ENCODE measurements at regions not wholly inside any gene's neighbourhood (a gene's known extent, or its start where the extent isn't known, plus 50 kb on each side); places are given as distances from the start of the nearest gene placed in this dataset.

GRCh38 chr5:51039424-51040329 lies 343.6 kb upstream of the ISL1 start:
- no peak for TF ChIP-seq GATA2 (IDR thresholded peaks at IDR 0.05; ENCODE audit: low read depth, low read length)
- no peak for TF ChIP-seq GATA3 (IDR thresholded peaks at IDR 0.05; ENCODE audit: low read depth, low read length)

GRCh38 chr5:51043745-51044144 lies 339.5 kb upstream of the ISL1 start:
- TF ChIP-seq GATA2 (IDR thresholded peaks at IDR 0.05; ENCODE audit: low read depth, low read length) = no peak
- no peak for TF ChIP-seq GATA3 (IDR thresholded peaks at IDR 0.05; ENCODE audit: low read depth, low read length)

GRCh38 chr5:51047369-51047768 lies 335.9 kb upstream of the ISL1 start:
- no peak for TF ChIP-seq GATA2 (IDR thresholded peaks at IDR 0.05; ENCODE audit: low read depth, low read length)
- TF ChIP-seq GATA3 (IDR thresholded peaks at IDR 0.05; ENCODE audit: low read depth, low read length) = no peak

- no peak for TF ChIP-seq GATA3 (IDR thresholded peaks at IDR 0.05; ENCODE audit: low read depth, low read length)
Observed at GRCh38 chr5:51053361-51053760, 329.9 kb upstream of the ISL1 start.

- TF ChIP-seq GATA3 (IDR thresholded peaks at IDR 0.05; ENCODE audit: low read depth, low read length) (no peak), GATA2 (IDR thresholded peaks at IDR 0.05; ENCODE audit: low read depth, low read length) (no peak)
Observed at GRCh38 chr5:51060953-51061352, 322.3 kb upstream of the ISL1 start.

GRCh38 chr5:51072937-51073336 lies 310.3 kb upstream of the ISL1 start:
- TF ChIP-seq GATA2 (IDR thresholded peaks at IDR 0.05; ENCODE audit: low read depth, low read length) (no peak), GATA3 (IDR thresholded peaks at IDR 0.05; ENCODE audit: low read depth, low read length) (no peak)

- no peak for TF ChIP-seq GATA2 (IDR thresholded peaks at IDR 0.05; ENCODE audit: low read depth, low read length)
- no peak for TF ChIP-seq GATA3 (IDR thresholded peaks at IDR 0.05; ENCODE audit: low read depth, low read length)
Observed at GRCh38 chr5:51082741-51083140, 300.5 kb upstream of the ISL1 start.

- TF ChIP-seq GATA3 (IDR thresholded peaks at IDR 0.05; ENCODE audit: low read depth, low read length) = no peak
- no peak for TF ChIP-seq GATA2 (IDR thresholded peaks at IDR 0.05; ENCODE audit: low read depth, low read length)
Observed at GRCh38 chr5:51091816-51092215, 291.4 kb upstream of the ISL1 start.

GRCh38 chr5:51095486-51095885 lies 287.8 kb upstream of the ISL1 start:
- TF ChIP-seq GATA2 (IDR thresholded peaks at IDR 0.05; ENCODE audit: low read depth, low read length) (no peak), GATA3 (IDR thresholded peaks at IDR 0.05; ENCODE audit: low read depth, low read length) (no peak)

- TF ChIP-seq GATA3 (IDR thresholded peaks at IDR 0.05; ENCODE audit: low read depth, low read length) = no peak
- no peak for TF ChIP-seq GATA2 (IDR thresholded peaks at IDR 0.05; ENCODE audit: low read depth, low read length)
Observed at GRCh38 chr5:51096859-51097258, 286.4 kb upstream of the ISL1 start.

- TF ChIP-seq GATA3 (IDR thresholded peaks at IDR 0.05; ENCODE audit: low read depth, low read length) = no peak
- TF ChIP-seq GATA2 (IDR thresholded peaks at IDR 0.05; ENCODE audit: low read depth, low read length) = no peak
Observed at GRCh38 chr5:51099173-51099853, 283.9 kb upstream of the ISL1 start.

- TF ChIP-seq GATA2 (IDR thresholded peaks at IDR 0.05; ENCODE audit: low read depth, low read length) (no peak), GATA3 (IDR thresholded peaks at IDR 0.05; ENCODE audit: low read depth, low read length) (no peak)
Observed at GRCh38 chr5:51104556-51104955, 278.7 kb upstream of the ISL1 start.

- no peak for TF ChIP-seq GATA3 (IDR thresholded peaks at IDR 0.05; ENCODE audit: low read depth, low read length)
Observed at GRCh38 chr5:51109786-51110410, 273.4 kb upstream of the ISL1 start.

- TF ChIP-seq GATA2 (IDR thresholded peaks at IDR 0.05; ENCODE audit: low read depth, low read length) (no peak), GATA3 (IDR thresholded peaks at IDR 0.05; ENCODE audit: low read depth, low read length) (no peak)
Observed at GRCh38 chr5:51131266-51131665, 252.0 kb upstream of the ISL1 start.

GRCh38 chr5:51138164-51138563 lies 245.1 kb upstream of the ISL1 start:
- no peak for TF ChIP-seq GATA2 (IDR thresholded peaks at IDR 0.05; ENCODE audit: low read depth, low read length)

Data from SH-SY5Y (cell line).